Neural progenitor cell (in vitro differentiated cells): ENCODE measurements at regions not wholly inside any gene's neighbourhood (a gene's known extent, or its start where the extent isn't known, plus 50 kb on each side); places are given as distances from the start of the nearest gene placed in this dataset.

ENCODE experiments used
- EZH2 ChIP-seq: fragments of 200-600 bp; sonication (generic); IDR thresholded peaks from 2 replicates; pipeline ENCODE4 v1.6.1; 2017; ENCODE audit warnings: antibody characterized with exemption, mild to moderate bottlenecking, moderate library complexity
- TF ChIP-seq, protein P1 (sequence below): fragments of 200-600 bp; sonication (generic); IDR thresholded peaks from 2 replicates; pipeline ENCODE4 v1.5.1; 2017; ENCODE audit warnings: antibody characterized with exemption, mild to moderate bottlenecking

DNA sequence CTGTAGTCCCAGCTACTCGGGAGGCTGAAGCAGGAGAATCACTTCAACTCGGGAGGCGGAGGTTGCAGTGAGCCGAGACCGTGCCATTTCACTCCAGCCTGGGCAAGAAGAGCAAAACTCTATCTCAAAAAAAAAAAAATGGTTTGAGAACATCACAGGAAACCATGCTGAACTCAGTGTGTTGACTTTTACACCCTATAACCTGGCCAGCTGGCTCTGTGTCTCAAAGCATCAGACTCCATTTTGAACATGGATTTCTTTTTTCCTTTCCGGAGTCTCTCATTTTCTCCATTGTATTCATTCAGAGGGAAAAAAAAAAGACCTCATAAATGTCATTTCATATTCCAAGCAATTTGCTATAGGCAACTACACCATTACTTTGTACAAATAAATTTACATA, 63.2 kb upstream of the FOXN3 start:
- TF ChIP-seq, protein P1, sequence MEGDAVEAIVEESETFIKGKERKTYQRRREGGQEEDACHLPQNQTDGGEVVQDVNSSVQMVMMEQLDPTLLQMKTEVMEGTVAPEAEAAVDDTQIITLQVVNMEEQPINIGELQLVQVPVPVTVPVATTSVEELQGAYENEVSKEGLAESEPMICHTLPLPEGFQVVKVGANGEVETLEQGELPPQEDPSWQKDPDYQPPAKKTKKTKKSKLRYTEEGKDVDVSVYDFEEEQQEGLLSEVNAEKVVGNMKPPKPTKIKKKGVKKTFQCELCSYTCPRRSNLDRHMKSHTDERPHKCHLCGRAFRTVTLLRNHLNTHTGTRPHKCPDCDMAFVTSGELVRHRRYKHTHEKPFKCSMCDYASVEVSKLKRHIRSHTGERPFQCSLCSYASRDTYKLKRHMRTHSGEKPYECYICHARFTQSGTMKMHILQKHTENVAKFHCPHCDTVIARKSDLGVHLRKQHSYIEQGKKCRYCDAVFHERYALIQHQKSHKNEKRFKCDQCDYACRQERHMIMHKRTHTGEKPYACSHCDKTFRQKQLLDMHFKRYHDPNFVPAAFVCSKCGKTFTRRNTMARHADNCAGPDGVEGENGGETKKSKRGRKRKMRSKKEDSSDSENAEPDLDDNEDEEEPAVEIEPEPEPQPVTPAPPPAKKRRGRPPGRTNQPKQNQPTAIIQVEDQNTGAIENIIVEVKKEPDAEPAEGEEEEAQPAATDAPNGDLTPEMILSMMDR = no peak
- TF ChIP-seq EZH2 = no peak
